Neural progenitor cell (in vitro differentiated cells): ENCODE measurements at regions not wholly inside any gene's neighbourhood (a gene's known extent, or its start where the extent isn't known, plus 50 kb on each side); places are given as distances from the start of the nearest gene placed in this dataset.

Experiments
- DNase-seq: peaks from one replicate; pipeline ENCODE4 v3.0.0-alpha.2; 2016; ENCODE audit warnings: low spot score
- H2AFZ ChIP-seq: fragments of 200-600 bp; sonication (generic); replicated peaks from 2 replicates; pipeline ENCODE4 v1.6.1; 2016; ENCODE audit warnings: antibody characterized with exemption
- H3F3A ChIP-seq: fragments of 200-600 bp; sonication (generic); 2 replicates; pipeline ENCODE4 v1.6.1; 2016; ENCODE audit warnings: antibody characterized with exemption, low read depth
- H3K27ac ChIP-seq: fragments of 200-600 bp; sonication (generic); 2 replicates; pipeline ENCODE4 v1.5.1; 2016; ENCODE audit warnings: mild to moderate bottlenecking
- H3K27me3 ChIP-seq: fragments of 200-600 bp; sonication (generic); 2 replicates; pipeline ENCODE4 v1.6.1; 2016; ENCODE audit warnings: mild to moderate bottlenecking, moderate library complexity
- H3K36me3 ChIP-seq: fragments of 200-600 bp; sonication (generic); 2 replicates; pipeline ENCODE4 v1.5.1; 2016
- H3K4me1 ChIP-seq: fragments of 200-600 bp; sonication (generic); 2 replicates; pipeline ENCODE4 v1.6.1; 2016; ENCODE audit warnings: mixed run types
- H3K4me2 ChIP-seq: fragments of 200-600 bp; sonication (generic); 2 replicates; pipeline ENCODE4 v1.6.1; 2016
- H3K4me3 ChIP-seq: fragments of 200-600 bp; sonication (generic); 2 replicates; pipeline ENCODE4 v1.5.1; 2016
- H3K79me2 ChIP-seq: fragments of 200-600 bp; sonication (generic); 2 replicates; pipeline ENCODE4 v1.6.1; 2016; ENCODE audit warnings: low read depth
- H3K9ac ChIP-seq: fragments of 200-600 bp; sonication (generic); 2 replicates; pipeline ENCODE4 v1.6.1; 2016
- H3K9me3 ChIP-seq: fragments of 200-600 bp; sonication (generic); 2 replicates; pipeline ENCODE4 v1.5.1; 2016; ENCODE audit warnings: low read depth
- H4K20me1 ChIP-seq: fragments of 200-600 bp; sonication (generic); 2 replicates; pipeline ENCODE4 v1.6.1; 2016; ENCODE audit warnings: low read depth
- H3K27ac Mint-ChIP-seq: 3 replicates; pipeline ENCODE4 v1.8.0; 2021; ENCODE audit warnings: mixed read lengths
- H3K27me3 Mint-ChIP-seq: 2 replicates; pipeline ENCODE4 v1.8.0; 2022; ENCODE audit warnings: low read depth, mild to moderate bottlenecking, inconsistent platforms, moderate library complexity, mixed read lengths; ENCODE audit not compliant: insufficient read depth
- H3K36me3 Mint-ChIP-seq: 3 replicates; pipeline ENCODE4 v1.8.0; 2021; ENCODE audit warnings: mixed read lengths
- H3K4me1 Mint-ChIP-seq: 3 replicates; pipeline ENCODE4 v1.8.0; 2021; ENCODE audit warnings: mixed read lengths
- H3K4me3 Mint-ChIP-seq: 3 replicates; pipeline ENCODE4 v1.8.0; 2021; ENCODE audit warnings: mild to moderate bottlenecking, moderate library complexity, mixed read lengths
- H3K9me3 Mint-ChIP-seq: 3 replicates; pipeline ENCODE4 v1.8.0; 2020; ENCODE audit warnings: mixed read lengths
- CTCF ChIP-seq: fragments of 200-600 bp; sonication (generic); IDR thresholded peaks from 2 replicates; pipeline ENCODE4 v1.5.1; 2017; ENCODE audit warnings: antibody characterized with exemption, mild to moderate bottlenecking
- EZH2 ChIP-seq: fragments of 200-600 bp; sonication (generic); IDR thresholded peaks from 2 replicates; pipeline ENCODE4 v1.6.1; 2017; ENCODE audit warnings: antibody characterized with exemption, mild to moderate bottlenecking, moderate library complexity
- EZH2phosphoT487 ChIP-seq: fragments of 200-600 bp; sonication (generic); IDR thresholded peaks from 2 replicates; pipeline ENCODE4 v1.6.1; 2017; ENCODE audit warnings: antibody characterized with exemption

- no peak overlapping the region for H3K4me3 Mint-ChIP-seq
- Histone ChIP-seq H4K20me1 (no peaks in the 10 kb centered on the region), H3K4me2 (no peak overlapping the region), H3K36me3 (no peaks in the 10 kb centered on the region), H3K27me3 (no peaks in the 10 kb centered on the region), H3K27ac (no peak overlapping the region), H3K79me2 (no peaks in the 10 kb centered on the region), H3K9ac (no peak overlapping the region), H3F3A (no peaks in the 10 kb centered on the region), H2AFZ (no peak overlapping the region), H3K9me3 (no peaks in the 10 kb centered on the region), H3K4me3 (no peak overlapping the region), H3K4me1 (no peaks in the 10 kb centered on the region)
- H3K36me3 Mint-ChIP-seq: no peaks in the 10 kb centered on the region
- DNase-seq: no peak
- TF ChIP-seq EZH2phosphoT487: no peak
- no peak for TF ChIP-seq CTCF
- TF ChIP-seq EZH2: no peak
- H3K27ac Mint-ChIP-seq: no peak overlapping the region
- no peaks in the 10 kb centered on the region for H3K4me1 Mint-ChIP-seq
- no peaks in the 10 kb centered on the region for H3K9me3 Mint-ChIP-seq
- no peaks in the 10 kb centered on the region for H3K27me3 Mint-ChIP-seq
Observed at GRCh38 chr10:81216949-81217348, 658.0 kb upstream of the NRG3 start.

GRCh38 chr10:81218307-81218706 lies 656.7 kb upstream of the NRG3 start:
- Histone ChIP-seq H3K27me3 (no peaks in the 10 kb centered on the region), H3K4me3 (no peak overlapping the region), H3K36me3 (no peaks in the 10 kb centered on the region), H3K79me2 (no peaks in the 10 kb centered on the region), H3K9me3 (no peaks in the 10 kb centered on the region), H3K9ac (no peak overlapping the region), H4K20me1 (no peaks in the 10 kb centered on the region), H3K27ac (no peak overlapping the region), H2AFZ (no peak overlapping the region), H3F3A (no peaks in the 10 kb centered on the region), H3K4me2 (no peak overlapping the region), H3K4me1 (no peaks in the 10 kb centered on the region)
- H3K27ac Mint-ChIP-seq: no peak overlapping the region
- no peaks in the 10 kb centered on the region for H3K27me3 Mint-ChIP-seq
- no peaks in the 10 kb centered on the region for H3K9me3 Mint-ChIP-seq
- no peak for DNase-seq
- no peaks in the 10 kb centered on the region for H3K36me3 Mint-ChIP-seq
- TF ChIP-seq EZH2phosphoT487: no peak
- TF ChIP-seq CTCF: no peak
- TF ChIP-seq EZH2: no peak
- no peaks in the 10 kb centered on the region for H3K4me1 Mint-ChIP-seq
- no peak overlapping the region for H3K4me3 Mint-ChIP-seq

DNA sequence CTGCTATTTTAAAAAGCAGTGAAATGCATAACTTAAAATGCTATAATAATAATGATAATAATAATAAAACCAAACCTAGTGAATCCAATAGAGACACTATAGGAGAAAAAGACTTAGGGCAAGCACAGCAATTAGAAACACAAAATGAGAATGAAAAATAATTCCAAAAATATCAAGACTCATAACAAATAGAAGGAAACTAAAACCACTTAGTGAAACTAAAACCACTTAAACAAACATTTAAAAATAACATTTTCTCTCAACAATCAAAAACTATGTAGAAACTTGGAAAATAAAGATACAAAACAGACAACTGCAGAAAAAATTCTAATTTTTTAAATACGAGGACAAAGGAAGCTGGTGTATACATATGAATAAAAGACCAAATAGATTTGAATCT lies 655.2 kb upstream of the NRG3 start:
- Histone ChIP-seq H3K4me3 (no peak overlapping the region), H3K4me2 (no peak overlapping the region), H4K20me1 (no peaks in the 10 kb centered on the region), H3F3A (no peaks in the 10 kb centered on the region), H3K9me3 (no peaks in the 10 kb centered on the region), H2AFZ (no peak overlapping the region), H3K36me3 (no peaks in the 10 kb centered on the region), H3K27ac (no peak overlapping the region), H3K79me2 (no peaks in the 10 kb centered on the region), H3K27me3 (no peaks in the 10 kb centered on the region), H3K4me1 (no peaks in the 10 kb centered on the region), H3K9ac (no peak overlapping the region)
- DNase-seq: no peak
- no peak overlapping the region for H3K27ac Mint-ChIP-seq
- TF ChIP-seq CTCF (no peak), EZH2phosphoT487 (no peak), EZH2 (no peak)
- no peaks in the 10 kb centered on the region for H3K9me3 Mint-ChIP-seq
- no peak overlapping the region for H3K4me3 Mint-ChIP-seq
- H3K36me3 Mint-ChIP-seq: no peaks in the 10 kb centered on the region
- no peaks in the 10 kb centered on the region for H3K4me1 Mint-ChIP-seq
- H3K27me3 Mint-ChIP-seq: no peaks in the 10 kb centered on the region

GRCh38 chr10:81248886-81249285 lies 626.1 kb upstream of the NRG3 start:
- no peak overlapping the region for H3K4me3 Mint-ChIP-seq

More at GRCh38 chr10:81248886-81249285, 626.1 kb upstream of the NRG3 start:
- Histone ChIP-seq H3K27me3 (no peaks in the 10 kb centered on the region), H3K79me2 (no peaks in the 10 kb centered on the region), H3K4me3 (no peak overlapping the region), H2AFZ (no peak overlapping the region), H4K20me1 (no peaks in the 10 kb centered on the region), H3K4me2 (no peak overlapping the region), H3K27ac (no peak overlapping the region), H3K9ac (no peak overlapping the region), H3K36me3 (no peaks in the 10 kb centered on the region), H3K4me1 (no peaks in the 10 kb centered on the region), H3K9me3 (no peaks in the 10 kb centered on the region), H3F3A (no peaks in the 10 kb centered on the region)
- Mint-ChIP-seq H3K36me3 (no peaks in the 10 kb centered on the region), H3K27ac (no peak overlapping the region), H3K27me3 (peaks cover 2% of the 10 kb centered on the region), H3K9me3 (no peaks in the 10 kb centered on the region), H3K4me1 (no peaks in the 10 kb centered on the region)
- no peak for DNase-seq
- no peak for TF ChIP-seq EZH2phosphoT487
- TF ChIP-seq CTCF: no peak
- no peak for TF ChIP-seq EZH2
